HCT116 (cell line): ENCODE measurements at regions not wholly inside any gene's neighbourhood (a gene's known extent, or its start where the extent isn't known, plus 50 kb on each side); places are given as distances from the start of the nearest gene placed in this dataset.

Experiments used
- ATAC-seq: fragments of 200-7000 bp; cut with Tn5 transposase; 2 replicates; pipeline ENCODE4 v1.9.1; 2020; ENCODE audit warnings: mild to moderate bottlenecking, moderate library complexity
- BruUV-seq: library from RNA; stranded (reverse); fragments of 400-500 nt; replicated peaks from 2 replicates; lab custom pipeline; 2021; lab: Mats Ljungman, UMichigan
- CTCF ChIA-PET: fragments of 300-600 bp; sonication (Branson Sonifier 250); formaldehyde crosslinking; loops from one replicate; lab custom pipeline; 2021; ENCODE audit warnings: antibody characterized with exemption; lab: Charles Lee
- POLR2A ChIA-PET: fragments of 300-600, 350-600 bp; sonication (Branson Sonifier 250); formaldehyde crosslinking; loops from one replicate; lab custom pipeline; 2021; ENCODE audit warnings: antibody characterized with exemption; lab: Charles Lee
- RAD21 ChIA-PET, 2 experiments: fragments of 300-600 bp; sonication (Branson Sonifier 250); formaldehyde crosslinking; loops; one replicate each; lab custom pipeline; 2023; ENCODE audit warnings: low total read pairs in 2 of 2; ENCODE audit not compliant: uncharacterized antibody in 2 of 2, unreplicated experiment in 2 of 2, low non-redundant PET in 1 of 2; lab: Charles Lee
- DNase-seq: peaks from one replicate; pipeline ENCODE4 v3.0.0-alpha.2; 2010; ENCODE audit warnings: low read depth, low spot score
- H2AFZ ChIP-seq: fragments of 200-600 bp; shearing (Covaris generic), sonication (generic); 2 replicates; pipeline ENCODE4 v1.6.1; 2017; ENCODE audit warnings: low read depth, mixed run types, mixed read lengths, antibody characterized with exemption, low read length; ENCODE audit not compliant: poor library complexity, severe bottlenecking
- H3K27ac ChIP-seq: 2 replicates; pipeline ENCODE4 v1.5.1; 2012; ENCODE audit warnings: low read depth, low read length
- H3K27me3 ChIP-seq: fragments of 200-600 bp; sonication (generic); 2 replicates; pipeline ENCODE4 v1.6.1; 2016; ENCODE audit warnings: mixed run types, low read length, mixed read lengths; ENCODE audit not compliant: insufficient read depth
- H3K36me3 ChIP-seq, 2 experiments: fragments of 200-500 bp in 1 of 2; fragments of 200-600 bp in 1 of 2; sonication (Bioruptor generic) in 1 of 2; sonication (generic) in 1 of 2; 2 replicates each; pipeline versions ENCODE4 v1.5.1 to v1.6.1; 2014 to 2016; ENCODE audit warnings: low read length in 2 of 2, inconsistent platforms in 1 of 2, mixed read lengths in 1 of 2, mixed run types in 1 of 2; ENCODE audit not compliant: insufficient read depth in 2 of 2, control insufficient read depth in 1 of 2
- H3K4me1 ChIP-seq, 2 experiments: fragments of 200-600 bp in 1 of 2; sonication (generic) in 1 of 2; 2 replicates each; pipeline versions ENCODE4 v1.5.1 to v1.6.1; 2012 to 2017; ENCODE audit warnings: low read length in 2 of 2, inconsistent platforms in 1 of 2, mild to moderate bottlenecking in 1 of 2, mixed read lengths in 1 of 2, mixed run types in 1 of 2, moderate library complexity in 1 of 2; ENCODE audit not compliant: insufficient read depth in 2 of 2, control insufficient read depth in 1 of 2
- H3K4me2 ChIP-seq: fragments of 200-600 bp; sonication (generic); 2 replicates; pipeline ENCODE4 v1.6.1; 2017; ENCODE audit warnings: mixed run types, low read length, mixed read lengths
- H3K4me3 ChIP-seq, 2 experiments: fragments of 200-600 bp in 1 of 2; sonication (generic) in 1 of 2; replicated peaks in 1 of 2; 2 replicates each; pipeline ENCODE4 v1.5.1; 2011 to 2016; ENCODE audit warnings: low read length in 2 of 2, control low read depth in 1 of 2, low read depth in 1 of 2, mild to moderate bottlenecking in 1 of 2, mixed read lengths in 1 of 2, mixed run types in 1 of 2
- H3K79me2 ChIP-seq: fragments of 200-600 bp; sonication (generic); 2 replicates; pipeline ENCODE4 v1.6.1; 2017; ENCODE audit warnings: mild to moderate bottlenecking, mixed run types, low read length, moderate library complexity, mixed read lengths; ENCODE audit not compliant: insufficient read depth
- H3K9ac ChIP-seq: fragments of 200-600 bp; sonication (generic); 2 replicates; pipeline ENCODE4 v1.6.1; 2016; ENCODE audit warnings: low read length, mixed read lengths
- H3K9me2 ChIP-seq: fragments of 200-600 bp; sonication (generic), shearing (Covaris generic); 2 replicates; pipeline ENCODE4 v1.6.1; 2017; ENCODE audit warnings: mixed run types, mild to moderate bottlenecking, moderate library complexity; ENCODE audit not compliant: insufficient read depth
- H3K9me3 ChIP-seq, 2 experiments: fragments of 200-500 bp in 1 of 2; fragments of 200-600 bp in 1 of 2; sonication (Bioruptor generic) in 1 of 2; sonication (generic) in 1 of 2; 2 replicates each; pipeline ENCODE4 v1.6.1; 2014 to 2017; ENCODE audit warnings: low read length in 2 of 2, mixed read lengths in 2 of 2, inconsistent platforms in 1 of 2, low read depth in 1 of 2, mild to moderate bottlenecking in 1 of 2, mixed run types in 1 of 2, moderate library complexity in 1 of 2; ENCODE audit not compliant: control insufficient read depth in 1 of 2, insufficient read depth in 1 of 2
- H4K20me1 ChIP-seq: fragments of 200-600 bp; sonication (generic), shearing (Covaris generic); 2 replicates; pipeline ENCODE4 v1.6.1; 2017; ENCODE audit warnings: mixed run types, mild to moderate bottlenecking, moderate library complexity; ENCODE audit not compliant: insufficient read depth
- CBX3 ChIP-seq: IDR thresholded peaks from 2 replicates; pipeline ENCODE4 v1.6.1; 2012; ENCODE audit warnings: low read depth
- EZH2 ChIP-seq: fragments of 200-600 bp; sonication (generic); IDR thresholded peaks from 2 replicates; pipeline ENCODE4 v1.6.1; 2017; ENCODE audit warnings: antibody characterized with exemption, mixed run types
- POLR2AphosphoS5 ChIP-seq: IDR thresholded peaks from 2 replicates; pipeline ENCODE4 v1.6.1; 2011; ENCODE audit warnings: mild to moderate bottlenecking, low read depth, low read length, moderate library complexity
- RAD21 ChIP-seq: IDR thresholded peaks from 2 replicates; pipeline ENCODE4 v1.6.1; 2012; ENCODE audit warnings: low read depth, mild to moderate bottlenecking
- SIN3A ChIP-seq: IDR thresholded peaks from 2 replicates; pipeline ENCODE4 v1.6.1; 2012; ENCODE audit warnings: low read depth
- SP1 ChIP-seq: IDR thresholded peaks from 2 replicates; pipeline ENCODE4 v1.6.1; 2012; ENCODE audit warnings: low read depth
- SRF ChIP-seq: IDR thresholded peaks from 2 replicates; pipeline ENCODE4 v1.6.1; 2012; ENCODE audit warnings: low read depth
- TCF7L2 ChIP-seq: IDR thresholded peaks from 2 replicates; pipeline ENCODE4 v1.7.0; 2011; ENCODE audit warnings: borderline replicate concordance, inconsistent platforms; ENCODE audit not compliant: insufficient read depth, insufficient read length; ENCODE audit errors: extremely low read depth
- YY1 ChIP-seq: IDR thresholded peaks from 2 replicates; pipeline ENCODE4 v1.6.1; 2011; ENCODE audit warnings: low read length, low read depth, moderate library complexity, mild to moderate bottlenecking; ENCODE audit not compliant: insufficient replicate concordance; ENCODE audit errors: extremely low read depth
- ZFX ChIP-seq: fragments of 450-650 bp; IDR thresholded peaks from 2 replicates; pipeline ENCODE4 v1.6.1; 2017
- ZNF274 ChIP-seq: fragments of 200-500 bp; sonication (Bioruptor generic); IDR thresholded peaks from 2 replicates; pipeline ENCODE4 v1.6.1; 2014; ENCODE audit warnings: mild to moderate bottlenecking, low read depth, low read length, inconsistent platforms
- intact Hi-C: fragments of 100-400 bp; cut with micrococcal nuclease; formaldehyde crosslinking; loops from 2 replicates; pipeline ENCODE4 v1.10.0; 2022
- TF ChIP-seq, protein P1 (sequence below): IDR thresholded peaks from 2 replicates; pipeline ENCODE4 v1.6.1; 2012
- TF ChIP-seq, protein P2 (sequence below), 3 experiments: fragments of 200-600 bp in 1 of 3; sonication (generic) in 1 of 3; IDR thresholded peaks in 2 of 3; conservative IDR thresholded peaks in 1 of 3; 2 replicates each; pipeline ENCODE4 v1.5.1; 2012 to 2017; ENCODE audit warnings: low read depth in 2 of 3, low read length in 2 of 3, antibody characterized with exemption in 1 of 3, borderline replicate concordance in 1 of 3, control low read depth in 1 of 3, mild to moderate bottlenecking in 1 of 3, mixed read lengths in 1 of 3, mixed run types in 1 of 3, moderate library complexity in 1 of 3; ENCODE audit not compliant: insufficient read depth in 1 of 3
- TF ChIP-seq, protein P3 (sequence below): IDR thresholded peaks from 2 replicates; pipeline ENCODE4 v1.6.1; 2012

DNA sequence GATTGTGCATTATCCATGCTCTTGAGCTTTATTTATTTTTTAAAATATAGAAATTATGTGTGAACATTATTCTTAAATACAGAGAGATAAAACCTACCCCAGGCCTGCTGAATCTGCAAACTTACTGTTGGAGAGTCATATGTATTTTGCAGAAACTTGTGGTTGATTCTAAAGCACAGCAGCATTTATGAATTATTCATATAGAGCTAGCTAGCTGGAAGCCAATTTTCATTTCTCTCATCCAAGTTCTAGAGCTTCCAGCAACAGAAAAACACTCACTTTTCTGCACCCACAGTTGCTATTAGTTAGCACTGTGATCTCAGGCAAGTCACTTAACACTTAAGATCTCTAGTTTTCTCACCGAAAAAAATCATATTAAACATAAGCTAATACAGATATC lies 479.5 kb upstream of the FAM47C start:
- H3K9ac ChIP-seq: no peak overlapping the region
- H3K9me2 ChIP-seq: no peaks in the 10 kb centered on the region
- no peaks in the 10 kb centered on the region; a peak in 1 of 4 replicates for H3K9me3 ChIP-seq
- H3K27ac ChIP-seq: no peak overlapping the region
- no TSS peak for BruUV-seq
- no peak overlapping the region for H2AFZ ChIP-seq
- ChIA-PET RAD21 (no interaction called here), CTCF (no interaction called here), POLR2A (no interaction called here)
- intact Hi-C loops: no loop called here
- no peaks in the 10 kb centered on the region for H3K4me1 ChIP-seq
- H3K4me3 ChIP-seq: no peak overlapping the region
- H3K36me3 ChIP-seq: no peaks in the 10 kb centered on the region
- ATAC-seq (no peak), DNase-seq (no peak)
- H4K20me1 ChIP-seq: no peaks in the 10 kb centered on the region
- no peaks in the 10 kb centered on the region for H3K79me2 ChIP-seq
- no peak overlapping the region for H3K4me2 ChIP-seq
- TF ChIP-seq CBX3: no peak
- TF ChIP-seq, protein P1, sequence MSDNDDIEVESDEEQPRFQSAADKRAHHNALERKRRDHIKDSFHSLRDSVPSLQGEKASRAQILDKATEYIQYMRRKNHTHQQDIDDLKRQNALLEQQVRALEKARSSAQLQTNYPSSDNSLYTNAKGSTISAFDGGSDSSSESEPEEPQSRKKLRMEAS: no peak
- no peak for TF ChIP-seq TCF7L2
- no peak for TF ChIP-seq SRF
- TF ChIP-seq SP1: no peak
- no peak for TF ChIP-seq SIN3A
- no peak for TF ChIP-seq ZNF274
- no peaks in the 10 kb centered on the region for H3K27me3 ChIP-seq

DNA sequence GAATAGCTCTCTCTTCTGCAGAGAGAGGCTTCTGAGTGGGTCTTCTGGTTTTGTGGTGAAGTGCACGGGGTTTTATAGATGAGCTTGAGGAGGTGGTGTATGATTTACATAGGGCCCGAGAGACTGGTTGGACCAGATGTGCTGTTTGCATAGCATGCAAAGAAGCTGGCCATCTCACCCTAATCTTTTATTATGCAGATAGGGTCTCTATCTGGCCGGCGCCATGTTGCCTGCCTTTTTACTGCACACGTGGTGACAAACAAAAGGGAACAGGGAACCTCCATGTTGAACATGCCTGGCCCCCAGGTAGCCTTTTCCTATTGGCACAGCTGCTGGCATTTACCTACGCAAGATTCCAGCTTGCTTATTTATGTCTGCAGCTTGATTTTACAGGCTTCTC lies 473.3 kb upstream of the FAM47C start:
- no TSS peak for BruUV-seq
- H2AFZ ChIP-seq: no peak overlapping the region
- H3K36me3 ChIP-seq: no peaks in the 10 kb centered on the region
- H3K27me3 ChIP-seq: no peaks in the 10 kb centered on the region
- no peaks in the 10 kb centered on the region for H3K9me3 ChIP-seq
- H4K20me1 ChIP-seq: no peaks in the 10 kb centered on the region
- CTCF ChIA-PET: no interaction called here
- POLR2A ChIA-PET: no interaction called here
- H3K4me3 ChIP-seq: no peak overlapping the region
- no peaks in the 10 kb centered on the region for H3K4me1 ChIP-seq
- no peaks in the 10 kb centered on the region for H3K9me2 ChIP-seq
- ATAC-seq (no peak), DNase-seq (no peak)
- TF ChIP-seq YY1 (no peak), ZFX (no peak), POLR2AphosphoS5 (no peak), RAD21 (no peak), EZH2 (no peak), CBX3 (no peak)
- TF ChIP-seq, protein P2, sequence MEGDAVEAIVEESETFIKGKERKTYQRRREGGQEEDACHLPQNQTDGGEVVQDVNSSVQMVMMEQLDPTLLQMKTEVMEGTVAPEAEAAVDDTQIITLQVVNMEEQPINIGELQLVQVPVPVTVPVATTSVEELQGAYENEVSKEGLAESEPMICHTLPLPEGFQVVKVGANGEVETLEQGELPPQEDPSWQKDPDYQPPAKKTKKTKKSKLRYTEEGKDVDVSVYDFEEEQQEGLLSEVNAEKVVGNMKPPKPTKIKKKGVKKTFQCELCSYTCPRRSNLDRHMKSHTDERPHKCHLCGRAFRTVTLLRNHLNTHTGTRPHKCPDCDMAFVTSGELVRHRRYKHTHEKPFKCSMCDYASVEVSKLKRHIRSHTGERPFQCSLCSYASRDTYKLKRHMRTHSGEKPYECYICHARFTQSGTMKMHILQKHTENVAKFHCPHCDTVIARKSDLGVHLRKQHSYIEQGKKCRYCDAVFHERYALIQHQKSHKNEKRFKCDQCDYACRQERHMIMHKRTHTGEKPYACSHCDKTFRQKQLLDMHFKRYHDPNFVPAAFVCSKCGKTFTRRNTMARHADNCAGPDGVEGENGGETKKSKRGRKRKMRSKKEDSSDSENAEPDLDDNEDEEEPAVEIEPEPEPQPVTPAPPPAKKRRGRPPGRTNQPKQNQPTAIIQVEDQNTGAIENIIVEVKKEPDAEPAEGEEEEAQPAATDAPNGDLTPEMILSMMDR (IDR thresholded peaks at IDR 0.05 in 2 of 3, conservative IDR thresholded peaks at IDR 0.05 in 1 of 3; ENCODE audit: borderline replicate concordance in 1 of 3, insufficient read depth in 1 of 3, low read depth in 2 of 3, low read length in 2 of 3): no peak
- TF ChIP-seq, protein P3, sequence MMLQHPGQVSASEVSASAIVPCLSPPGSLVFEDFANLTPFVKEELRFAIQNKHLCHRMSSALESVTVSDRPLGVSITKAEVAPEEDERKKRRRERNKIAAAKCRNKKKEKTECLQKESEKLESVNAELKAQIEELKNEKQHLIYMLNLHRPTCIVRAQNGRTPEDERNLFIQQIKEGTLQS: no peak
- no peaks in the 10 kb centered on the region for H3K79me2 ChIP-seq
- H3K9ac ChIP-seq: no peak overlapping the region
- no peak overlapping the region for H3K4me2 ChIP-seq
- RAD21 ChIA-PET: no interaction called here
- intact Hi-C loops: no loop called here
- no peak overlapping the region for H3K27ac ChIP-seq
